Esophagus squamous epithelium (tissue), 4 donors: ENCODE measurements at regions not wholly inside any gene's neighbourhood (a gene's known extent, or its start where the extent isn't known, plus 50 kb on each side); places are given as distances from the start of the nearest gene placed in this dataset.

Experiments used
- CTCF ChIP-seq, 6 experiments: fragments of 450-650 bp in 4 of 6; fragments of 200-600 bp in 2 of 6; sonication (generic) in 2 of 6; IDR thresholded peaks; one replicate each; pipeline ENCODE4 v1.5.1; 2016 to 2019; ENCODE audit warnings: antibody characterized with exemption in 6 of 6, mild to moderate bottlenecking in 4 of 6, moderate library complexity in 4 of 6
- POLR2A ChIP-seq, 4 donors: fragments of 450-650 bp; IDR thresholded peaks; one replicate each; pipeline ENCODE4 v1.6.1; 2017; ENCODE audit warnings: antibody characterized with exemption in 4 of 4, mild to moderate bottlenecking in 4 of 4, moderate library complexity in 3 of 4

GRCh38 chrX:56066016-56066415 lies 166.1 kb upstream of the KLF8 start:
- TF ChIP-seq CTCF (IDR thresholded peaks at IDR 0.05), result no peak
- TF ChIP-seq POLR2A (IDR thresholded peaks at IDR 0.05), result no peak
